ENCODE measurements at regions not wholly inside any gene's neighbourhood (a gene's known extent, or its start where the extent isn't known, plus 50 kb on each side); places are given as distances from the start of the nearest gene placed in this dataset.

GRCh38 chr15:92320012-92320699 is 73.5 kb upstream of the ST8SIA2 start:
- no peak overlapping the region for H3K27ac Mint-ChIP-seq
- H3K4me3 Mint-ChIP-seq, result no peak overlapping the region
- TF ChIP-seq CTCF (IDR thresholded peaks at IDR 0.05; ENCODE audit: unreplicated experiment in 3 of 3), result no peak
- H3K27me3 Mint-ChIP-seq (ENCODE audit: low read depth), result peaks cover 17% of the 10 kb centered on the region
- no peaks in the 10 kb centered on the region for H3K9me3 Mint-ChIP-seq
- H3K36me3 Mint-ChIP-seq (ENCODE audit: low read depth), result no peaks in the 10 kb centered on the region
- H3K4me1 Mint-ChIP-seq, result peaks cover 39% of the 10 kb centered on the region

GRCh38 chr15:92322566-92323355 is 70.9 kb upstream of the ST8SIA2 start:
- TF ChIP-seq CTCF (IDR thresholded peaks at IDR 0.05; ENCODE audit: unreplicated experiment in 3 of 3), result no peak
- peaks cover 35% of the 10 kb centered on the region for H3K4me1 Mint-ChIP-seq
- peak overlapping the region in 2 of 3 experiments; percentile 2 to 31 for H3K27ac Mint-ChIP-seq
- H3K36me3 Mint-ChIP-seq (ENCODE audit: low read depth), result no peaks in the 10 kb centered on the region
- H3K9me3 Mint-ChIP-seq, result peaks cover 3% of the 10 kb centered on the region
- H3K4me3 Mint-ChIP-seq, result peak overlapping the region in 1 of 3 experiments; percentile 24
- H3K27me3 Mint-ChIP-seq (ENCODE audit: low read depth), result peaks cover 23% of the 10 kb centered on the region

GRCh38 chr15:92323525-92323924 is 70.2 kb upstream of the ST8SIA2 start:
- H3K27ac Mint-ChIP-seq, result peak overlapping the region in 1 of 3 experiments; percentile 2
- no peak for TF ChIP-seq CTCF (IDR thresholded peaks at IDR 0.05; ENCODE audit: unreplicated experiment in 3 of 3)
- H3K4me1 Mint-ChIP-seq, result peaks cover 37% of the 10 kb centered on the region
- H3K36me3 Mint-ChIP-seq (ENCODE audit: low read depth), result no peaks in the 10 kb centered on the region
- H3K9me3 Mint-ChIP-seq, result peaks cover 3% of the 10 kb centered on the region
- no peak overlapping the region for H3K4me3 Mint-ChIP-seq
- H3K27me3 Mint-ChIP-seq (ENCODE audit: low read depth), result peaks cover 23% of the 10 kb centered on the region

GRCh38 chr15:92324101-92324963 is 69.3 kb upstream of the ST8SIA2 start:
- Mint-ChIP-seq H3K4me3 (no peak overlapping the region), H3K9me3 (peaks cover 3% of the 10 kb centered on the region), H3K4me1 (peaks cover 37% of the 10 kb centered on the region), H3K27ac (peak overlapping the region in 1 of 3 experiments; percentile 2), H3K27me3 (ENCODE audit: low read depth) (peaks cover 24% of the 10 kb centered on the region), H3K36me3 (ENCODE audit: low read depth) (no peaks in the 10 kb centered on the region)
- no peak for TF ChIP-seq CTCF (IDR thresholded peaks at IDR 0.05; ENCODE audit: unreplicated experiment in 3 of 3)

GRCh38 chr15:92326236-92326635 is 67.4 kb upstream of the ST8SIA2 start:
- Mint-ChIP-seq H3K4me1 (peaks cover 37% of the 10 kb centered on the region), H3K9me3 (peaks cover 3% of the 10 kb centered on the region), H3K27ac (no peak overlapping the region), H3K4me3 (no peak overlapping the region), H3K36me3 (ENCODE audit: low read depth) (no peaks in the 10 kb centered on the region), H3K27me3 (ENCODE audit: low read depth) (peaks cover 19% of the 10 kb centered on the region)
- no peak for TF ChIP-seq CTCF (IDR thresholded peaks at IDR 0.05; ENCODE audit: unreplicated experiment in 3 of 3)
